ENCODE measurements at regions not wholly inside any gene's neighbourhood (a gene's known extent, or its start where the extent isn't known, plus 50 kb on each side); places are given as distances from the start of the nearest gene placed in this dataset.

DNA sequence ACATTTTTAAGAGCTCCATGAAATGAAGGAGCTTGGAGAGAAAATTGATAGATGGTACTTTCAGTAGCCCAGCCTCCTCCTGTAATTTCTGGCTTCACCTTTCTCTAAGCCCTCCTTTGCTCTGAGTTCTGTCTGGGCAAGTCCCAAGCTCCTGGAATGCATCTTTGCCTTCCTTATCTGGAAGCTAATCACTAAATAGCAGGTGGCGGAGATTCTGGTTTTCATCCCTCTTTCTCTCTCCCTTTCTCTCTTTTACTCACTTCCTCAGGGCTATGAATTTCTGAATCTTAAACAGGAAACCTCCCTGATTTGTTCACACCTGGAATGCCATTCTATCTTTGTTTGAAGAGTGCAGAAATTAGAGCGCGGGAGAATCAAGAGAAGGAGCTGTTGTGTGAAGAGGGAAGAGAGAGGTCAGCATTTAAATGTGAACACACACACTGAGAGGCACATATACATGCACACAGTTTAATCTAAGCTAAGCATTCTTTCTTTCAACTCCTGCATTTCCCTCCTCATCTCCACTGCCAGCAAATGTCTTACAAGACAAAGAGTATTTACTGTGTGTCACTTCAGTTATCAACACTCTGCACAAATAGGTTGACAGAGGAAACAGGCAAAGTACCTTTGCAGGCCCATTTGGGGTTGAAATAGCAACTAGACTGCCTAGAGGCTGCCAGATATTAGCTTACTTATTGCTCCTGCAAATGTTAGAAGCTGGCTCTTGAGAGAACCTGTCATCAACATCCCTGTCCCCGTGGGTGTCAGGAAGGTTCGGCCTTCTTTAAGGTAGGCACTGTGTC lies 199.4 kb upstream of the CAMK1G start:
- Histone ChIP-seq H3K27ac (no peak overlapping the region), H3K36me3 (no peaks in the 10 kb centered on the region), H3K27me3 (no peaks in the 10 kb centered on the region), H3K4me3 (no peak overlapping the region), H3K9me3 (no peaks in the 10 kb centered on the region), H3K4me1 (no peaks in the 10 kb centered on the region)
- intact Hi-C loops (cut with DNase I) = no loop called here
- no peak for DNase-seq (ENCODE audit: low spot score in 2 of 2)
- TF ChIP-seq, protein P1, sequence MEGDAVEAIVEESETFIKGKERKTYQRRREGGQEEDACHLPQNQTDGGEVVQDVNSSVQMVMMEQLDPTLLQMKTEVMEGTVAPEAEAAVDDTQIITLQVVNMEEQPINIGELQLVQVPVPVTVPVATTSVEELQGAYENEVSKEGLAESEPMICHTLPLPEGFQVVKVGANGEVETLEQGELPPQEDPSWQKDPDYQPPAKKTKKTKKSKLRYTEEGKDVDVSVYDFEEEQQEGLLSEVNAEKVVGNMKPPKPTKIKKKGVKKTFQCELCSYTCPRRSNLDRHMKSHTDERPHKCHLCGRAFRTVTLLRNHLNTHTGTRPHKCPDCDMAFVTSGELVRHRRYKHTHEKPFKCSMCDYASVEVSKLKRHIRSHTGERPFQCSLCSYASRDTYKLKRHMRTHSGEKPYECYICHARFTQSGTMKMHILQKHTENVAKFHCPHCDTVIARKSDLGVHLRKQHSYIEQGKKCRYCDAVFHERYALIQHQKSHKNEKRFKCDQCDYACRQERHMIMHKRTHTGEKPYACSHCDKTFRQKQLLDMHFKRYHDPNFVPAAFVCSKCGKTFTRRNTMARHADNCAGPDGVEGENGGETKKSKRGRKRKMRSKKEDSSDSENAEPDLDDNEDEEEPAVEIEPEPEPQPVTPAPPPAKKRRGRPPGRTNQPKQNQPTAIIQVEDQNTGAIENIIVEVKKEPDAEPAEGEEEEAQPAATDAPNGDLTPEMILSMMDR (IDR thresholded peaks at IDR 0.05) = no peak

DNA sequence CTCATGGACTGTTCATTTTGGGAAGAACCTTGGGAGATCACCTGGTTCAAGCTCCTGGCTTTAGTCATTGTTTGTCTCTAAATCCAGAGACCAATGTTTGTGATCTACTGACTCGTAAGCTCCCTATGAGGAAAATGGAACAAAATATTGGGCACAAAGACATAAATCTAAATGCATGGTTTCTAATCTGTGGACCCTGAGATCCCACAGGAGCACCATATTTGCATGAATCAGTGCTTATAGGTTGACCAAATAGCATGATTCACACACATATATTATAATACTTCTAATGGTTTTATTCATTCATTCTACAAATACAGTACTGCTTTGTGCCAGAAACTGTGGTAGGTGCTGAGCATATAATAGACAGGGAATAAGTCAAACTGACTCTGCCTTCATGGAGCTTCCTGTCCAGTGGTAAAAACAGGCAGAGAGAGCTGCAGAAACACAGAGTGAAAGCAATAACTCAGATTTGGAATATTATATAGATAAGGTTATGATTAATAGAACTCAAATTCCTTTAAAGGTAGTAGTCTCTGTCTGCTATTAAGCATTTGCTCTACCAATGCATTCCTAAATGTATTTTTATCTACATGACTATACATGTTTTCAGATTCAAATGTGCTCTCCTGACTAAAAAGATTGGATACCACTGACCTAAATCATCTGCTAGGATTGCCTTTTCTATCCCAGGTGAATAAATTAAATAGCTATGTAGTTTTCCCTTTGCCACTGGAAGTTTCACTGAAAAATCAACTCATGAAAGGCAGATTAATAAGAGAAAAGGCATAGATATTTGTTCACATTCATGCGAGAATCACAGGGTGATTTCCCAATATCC lies 198.6 kb upstream of the CAMK1G start:
- TF ChIP-seq, protein P1 (IDR thresholded peaks at IDR 0.05) = no peak
- Histone ChIP-seq H3K27me3 (no peaks in the 10 kb centered on the region), H3K9me3 (no peaks in the 10 kb centered on the region), H3K36me3 (no peaks in the 10 kb centered on the region), H3K4me3 (no peak overlapping the region), H3K4me1 (no peaks in the 10 kb centered on the region), H3K27ac (no peak overlapping the region)
- intact Hi-C loops (cut with DNase I) = no loop called here
- no peak for DNase-seq (ENCODE audit: low spot score in 2 of 2)

DNA sequence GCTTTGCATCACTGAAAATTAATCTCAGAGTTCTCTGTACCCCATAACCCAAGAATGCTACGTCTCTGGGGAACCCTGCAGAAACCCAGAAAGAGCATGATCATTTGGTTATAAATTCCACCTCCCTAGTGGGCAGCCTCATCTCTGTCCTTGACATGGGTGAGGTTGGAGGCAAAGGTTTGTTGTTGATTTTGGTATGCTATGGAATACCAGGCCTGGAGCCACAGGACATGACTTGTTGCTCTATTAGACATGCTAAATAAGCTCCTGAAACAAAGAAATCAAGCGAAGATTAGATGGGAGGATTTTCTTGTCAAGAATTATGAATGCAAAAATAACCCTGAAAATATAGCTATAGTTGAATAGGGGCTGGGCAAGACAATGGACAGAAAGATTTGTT lies 197.4 kb upstream of the CAMK1G start:
- H3K36me3 ChIP-seq = no peaks in the 10 kb centered on the region
- intact Hi-C loops (cut with DNase I) = no loop called here
- H3K4me3 ChIP-seq = no peak overlapping the region
- no peak for DNase-seq (ENCODE audit: low spot score in 2 of 2)
- no peaks in the 10 kb centered on the region for H3K27me3 ChIP-seq
- TF ChIP-seq, protein P1 (IDR thresholded peaks at IDR 0.05) = no peak
- no peak overlapping the region for H3K27ac ChIP-seq
- H3K4me1 ChIP-seq = no peaks in the 10 kb centered on the region
- H3K9me3 ChIP-seq = no peaks in the 10 kb centered on the region

DNA sequence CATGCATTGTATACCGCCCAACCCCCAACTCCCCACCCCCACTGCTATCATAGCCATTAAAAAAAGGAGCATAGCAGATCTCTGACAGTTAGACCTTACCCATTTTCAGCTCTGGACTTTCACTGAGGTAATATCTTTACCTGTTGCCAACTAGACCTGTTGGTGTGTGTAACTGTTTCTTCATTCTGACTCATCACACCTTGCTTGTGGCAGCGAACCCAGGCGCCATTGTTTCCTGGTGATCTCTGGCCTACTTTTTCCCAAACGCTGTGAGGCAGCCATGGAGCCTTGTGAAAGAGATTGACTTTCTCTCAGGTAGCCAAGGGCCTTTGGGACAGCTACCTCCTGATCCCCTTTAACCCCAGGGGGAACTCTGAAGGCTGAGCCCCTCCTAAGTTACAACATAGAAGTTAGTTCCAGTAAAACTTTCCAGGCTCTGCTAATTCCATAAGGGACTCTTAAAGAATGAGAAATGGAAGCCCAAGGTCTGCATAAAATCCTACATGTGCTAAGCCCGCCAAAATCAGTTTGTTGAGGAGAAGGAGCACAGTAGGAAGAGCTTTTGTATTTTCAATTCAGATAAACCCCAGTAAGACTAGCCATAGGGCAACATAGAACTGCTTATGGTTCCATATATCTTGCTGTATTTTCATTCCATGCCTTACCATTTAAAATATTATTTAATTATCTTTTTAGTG lies 196.1 kb upstream of the CAMK1G start:
- Histone ChIP-seq H3K27me3 (no peaks in the 10 kb centered on the region), H3K4me3 (no peak overlapping the region), H3K4me1 (no peaks in the 10 kb centered on the region), H3K36me3 (no peaks in the 10 kb centered on the region), H3K27ac (no peak overlapping the region), H3K9me3 (no peaks in the 10 kb centered on the region)
- intact Hi-C loops (cut with DNase I) = no loop called here
- no peak for DNase-seq (ENCODE audit: low spot score in 2 of 2)
- TF ChIP-seq, protein P1 (IDR thresholded peaks at IDR 0.05) = no peak

DNA sequence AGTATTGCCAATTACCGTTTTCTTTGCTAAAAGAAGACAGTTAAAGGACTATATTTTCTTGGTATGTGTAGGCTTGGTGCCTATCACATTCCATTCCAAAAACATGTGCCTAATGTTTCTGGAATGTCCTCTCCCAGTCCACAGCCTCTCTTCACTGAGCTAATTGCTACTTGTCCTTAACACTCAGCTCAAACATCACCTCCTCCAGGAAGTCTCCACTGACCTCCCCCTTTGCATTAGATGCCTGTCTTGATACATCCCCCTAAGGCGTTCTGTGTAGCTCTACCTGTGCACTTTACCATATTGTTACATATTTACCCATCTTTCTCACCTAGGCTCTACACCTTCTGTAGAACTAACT lies 195.6 kb upstream of the CAMK1G start:
- intact Hi-C loops (cut with DNase I) = no loop called here
- Histone ChIP-seq H3K27ac (no peak overlapping the region), H3K9me3 (no peaks in the 10 kb centered on the region), H3K4me3 (no peak overlapping the region), H3K36me3 (no peaks in the 10 kb centered on the region), H3K27me3 (no peaks in the 10 kb centered on the region), H3K4me1 (no peaks in the 10 kb centered on the region)
- TF ChIP-seq, protein P1 (IDR thresholded peaks at IDR 0.05) = no peak
- no peak for DNase-seq (ENCODE audit: low spot score in 2 of 2)

Data from ascending aorta (tissue), 2 donors.